B cell (primary cell): ENCODE measurements at regions not wholly inside any gene's neighbourhood (a gene's known extent, or its start where the extent isn't known, plus 50 kb on each side); places are given as distances from the start of the nearest gene placed in this dataset.

Experiments used
- ATAC-seq: fragments of 200-7000 bp; cut with Tn5 transposase; one replicate; pipeline ENCODE4 v1.10.0; 2021; ENCODE audit warnings: low read depth, mild to moderate bottlenecking, moderate number of reproducible peaks, moderate library complexity
- CTCF ChIA-PET: fragments of 350-600 bp; sonication (Branson Sonifier 250); formaldehyde crosslinking; loops from one replicate; lab custom pipeline; 2021; ENCODE audit warnings: antibody characterized with exemption, inconsistent platforms; lab: Charles Lee
- POLR2A ChIA-PET: fragments of 350-600 bp; sonication (Branson Sonifier 250); formaldehyde crosslinking; loops from one replicate; lab custom pipeline; 2021; ENCODE audit warnings: antibody characterized with exemption; lab: Charles Lee
- DNase-seq: peaks from one replicate; pipeline ENCODE4 v3.0.0; 2013
- H2AFZ ChIP-seq: 2 replicates; pipeline ENCODE4 v1.6.1; 2012; ENCODE audit warnings: mild to moderate bottlenecking, low read depth, low read length; ENCODE audit not compliant: insufficient read depth, poor library complexity, severe bottlenecking
- H3K27ac ChIP-seq, 2 donors: 1 replicate in 1 of 2; 2 replicates in 1 of 2; pipeline ENCODE4 v1.5.1; 2012 to 2013; ENCODE audit warnings: low read length in 2 of 2, mild to moderate bottlenecking in 2 of 2, moderate library complexity in 1 of 2
- H3K27me3 ChIP-seq, 4 experiments: fragments of 200-600 bp in 1 of 4; sonication (generic) in 1 of 4; replicated peaks in 1 of 4; 1 replicate in 2 of 4; 2 replicates in 2 of 4; pipeline versions ENCODE4 v1.6.1 to v1.7.0; 2013 to 2016; ENCODE audit warnings: low read length in 3 of 4, mild to moderate bottlenecking in 2 of 4, mixed read lengths in 1 of 4, moderate library complexity in 1 of 4; ENCODE audit not compliant: insufficient read depth in 4 of 4, control insufficient read depth in 3 of 4; ENCODE audit errors: control extremely low read depth in 1 of 4
- H3K36me3 ChIP-seq, 2 experiments: replicated peaks in 1 of 2; 1 replicate in 1 of 2; 2 replicates in 1 of 2; pipeline versions ENCODE4 v1.6.1 to v1.7.1; 2013; ENCODE audit warnings: low read length in 1 of 2; ENCODE audit not compliant: insufficient read depth in 2 of 2, control insufficient read depth in 1 of 2; ENCODE audit errors: control extremely low read depth in 1 of 2, extremely low read depth in 1 of 2
- H3K4me1 ChIP-seq, 2 donors: fragments of 200-600 bp in 1 of 2; sonication (generic) in 1 of 2; 1 replicate in 1 of 2; 2 replicates in 1 of 2; pipeline versions ENCODE4 v1.5.1 to v1.6.1; 2013 to 2017; ENCODE audit warnings: low read length in 2 of 2; ENCODE audit not compliant: control insufficient read depth in 2 of 2, insufficient read depth in 2 of 2
- H3K4me2 ChIP-seq: replicated peaks from 2 replicates; pipeline ENCODE3; 2012; ENCODE audit warnings: mild to moderate bottlenecking, low read depth, low read length; ENCODE audit not compliant: poor library complexity, severe bottlenecking
- H3K4me3 ChIP-seq, 5 experiments: fragments of 200-600 bp in 1 of 5; sonication (generic) in 1 of 5; 1 replicate in 3 of 5; 2 replicates in 2 of 5; pipeline versions ENCODE4 v1.5.1 to v1.7.0; 2011 to 2016; ENCODE audit warnings: low read length in 4 of 5, mild to moderate bottlenecking in 4 of 5, low read depth in 2 of 5, control low read depth in 1 of 5, moderate library complexity in 1 of 5; ENCODE audit not compliant: insufficient read depth in 1 of 5; ENCODE audit errors: control extremely low read depth in 1 of 5, extremely low read depth in 1 of 5
- H3K79me2 ChIP-seq: fragments of 200-600 bp; sonication (generic); one replicate; pipeline ENCODE4 v1.6.0; 2016; ENCODE audit warnings: low read length; ENCODE audit not compliant: control insufficient read depth, insufficient read depth
- H3K9ac ChIP-seq: fragments of 200-600 bp; sonication (generic); 2 replicates; pipeline ENCODE4 v1.6.1; 2017; ENCODE audit warnings: mild to moderate bottlenecking, low read length, moderate library complexity
- H3K9me3 ChIP-seq, 3 donors: one replicate each; pipeline versions ENCODE4 v1.6.1 to v1.7.1; 2013; ENCODE audit warnings: low read length in 2 of 3; ENCODE audit not compliant: control insufficient read depth in 2 of 3, insufficient read depth in 1 of 3; ENCODE audit errors: control extremely low read depth in 1 of 3
- H4K20me1 ChIP-seq: 2 replicates; pipeline ENCODE4 v1.6.0; 2012; ENCODE audit warnings: mild to moderate bottlenecking, low read length; ENCODE audit not compliant: insufficient read depth, control insufficient read depth, poor library complexity, severe bottlenecking
- H3K27ac Mint-ChIP-seq: one replicate; pipeline ENCODE4 v1.8.0; 2021; ENCODE audit warnings: mixed read lengths
- H3K27me3 Mint-ChIP-seq: one replicate; pipeline ENCODE4 v1.8.0; 2021; ENCODE audit warnings: mixed read lengths
- H3K4me1 Mint-ChIP-seq: one replicate; pipeline ENCODE4 v1.8.0; 2021; ENCODE audit warnings: mixed read lengths
- H3K4me3 Mint-ChIP-seq: one replicate; pipeline ENCODE4 v1.8.0; 2021; ENCODE audit warnings: mixed read lengths
- H3K9me3 Mint-ChIP-seq: one replicate; pipeline ENCODE4 v1.8.0; 2022; ENCODE audit warnings: mixed read lengths; ENCODE audit not compliant: insufficient read depth
- EZH2 ChIP-seq: IDR thresholded peaks from 2 replicates; pipeline ENCODE4 v1.6.1; 2012; ENCODE audit warnings: borderline replicate concordance, low read depth, mild to moderate bottlenecking, moderate library complexity, low read length; ENCODE audit not compliant: insufficient read depth, poor library complexity, severe bottlenecking
- whole genome bisulfite sequencing: methylation state at CpG from one replicate; pipeline ENCODE4 v1.1.5; 2013; ENCODE audit warnings: missing lambda C conversion rate; ENCODE audit not compliant: insufficient coverage; 5-methylcytosine and 5-hydroxymethylcytosine counted together
- intact Hi-C: fragments of 100-400 bp; cut with micrococcal nuclease; formaldehyde crosslinking; loops from one replicate; pipeline ENCODE4 v1.10.0; 2022
- TF ChIP-seq, protein P1 (sequence below): fragments of 200-600 bp; IDR thresholded peaks from one replicate; pipeline ENCODE4 v1.8.0; 2022; ENCODE audit warnings: antibody characterized with exemption, mild to moderate bottlenecking

- Histone ChIP-seq H3K4me2 (no peak overlapping the region), H3K4me3 (no peak overlapping the region), H3K9ac (no peak overlapping the region), H3K27ac (no peak overlapping the region), H3K27me3 (no peaks in the 10 kb centered on the region), H4K20me1 (no peaks in the 10 kb centered on the region), H3K9me3 (peaks cover 0 to 8% (median 0%) of the 10 kb centered on the region in 3 donors), H3K4me1 (no peaks in the 10 kb centered on the region), H3K36me3 (no peaks in the 10 kb centered on the region), H2AFZ (no peak overlapping the region), H3K79me2 (no peaks in the 10 kb centered on the region)
- WGBS = 70% methylated on average over 2 of the region's 4 CpGs
- ATAC-seq (no peak), DNase-seq (no peak)
- Mint-ChIP-seq H3K27ac (no peak overlapping the region), H3K4me1 (no peaks in the 10 kb centered on the region), H3K27me3 (peaks cover 4% of the 10 kb centered on the region), H3K9me3 (no peaks in the 10 kb centered on the region), H3K4me3 (no peak overlapping the region)
- CTCF ChIA-PET = no interaction called here
- TF ChIP-seq, protein P1, sequence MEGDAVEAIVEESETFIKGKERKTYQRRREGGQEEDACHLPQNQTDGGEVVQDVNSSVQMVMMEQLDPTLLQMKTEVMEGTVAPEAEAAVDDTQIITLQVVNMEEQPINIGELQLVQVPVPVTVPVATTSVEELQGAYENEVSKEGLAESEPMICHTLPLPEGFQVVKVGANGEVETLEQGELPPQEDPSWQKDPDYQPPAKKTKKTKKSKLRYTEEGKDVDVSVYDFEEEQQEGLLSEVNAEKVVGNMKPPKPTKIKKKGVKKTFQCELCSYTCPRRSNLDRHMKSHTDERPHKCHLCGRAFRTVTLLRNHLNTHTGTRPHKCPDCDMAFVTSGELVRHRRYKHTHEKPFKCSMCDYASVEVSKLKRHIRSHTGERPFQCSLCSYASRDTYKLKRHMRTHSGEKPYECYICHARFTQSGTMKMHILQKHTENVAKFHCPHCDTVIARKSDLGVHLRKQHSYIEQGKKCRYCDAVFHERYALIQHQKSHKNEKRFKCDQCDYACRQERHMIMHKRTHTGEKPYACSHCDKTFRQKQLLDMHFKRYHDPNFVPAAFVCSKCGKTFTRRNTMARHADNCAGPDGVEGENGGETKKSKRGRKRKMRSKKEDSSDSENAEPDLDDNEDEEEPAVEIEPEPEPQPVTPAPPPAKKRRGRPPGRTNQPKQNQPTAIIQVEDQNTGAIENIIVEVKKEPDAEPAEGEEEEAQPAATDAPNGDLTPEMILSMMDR = no peak
- no peak for TF ChIP-seq EZH2
- POLR2A ChIA-PET = no interaction called here
- intact Hi-C loops = no loop called here
Observed at GRCh38 chr1:168833801-168834224, 104.8 kb upstream of the DPT start.

DNA sequence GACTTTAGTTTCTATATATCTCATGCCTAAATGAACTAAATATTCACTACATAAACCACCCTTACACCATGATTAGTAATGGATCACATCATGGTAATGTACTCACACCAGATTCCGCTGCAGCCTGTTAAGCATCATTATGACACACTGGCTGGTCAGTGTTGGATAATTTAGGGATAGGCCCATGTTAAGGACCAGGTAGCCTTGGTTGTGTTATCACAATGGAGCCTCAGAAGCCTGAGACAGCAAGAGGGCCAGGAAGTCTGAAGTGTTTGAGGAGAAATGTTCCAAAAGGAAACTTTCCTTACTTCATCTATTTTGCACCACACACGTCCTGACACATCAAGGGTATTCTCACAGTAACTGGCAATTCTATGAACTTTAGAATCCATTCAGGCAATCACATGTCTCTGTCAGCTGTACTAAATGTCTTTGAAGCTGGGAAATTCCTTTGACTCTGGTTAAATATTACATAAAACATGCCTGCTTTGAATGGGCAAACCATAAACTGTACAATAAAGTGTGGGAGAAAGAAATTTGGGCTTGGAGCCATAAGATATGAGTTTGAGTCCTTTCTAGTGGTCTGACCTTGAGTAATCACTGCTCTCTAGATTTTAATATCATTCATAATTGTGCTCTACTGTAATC lies 105.3 kb upstream of the DPT start:
- 100% methylated on average over 1 of the region's 2 CpGs for WGBS
- CTCF ChIA-PET = no interaction called here
- H3K27ac Mint-ChIP-seq = no peak overlapping the region

More for the DNA sequence above, 105.3 kb upstream of the DPT start:
- Histone ChIP-seq H3K4me2 (no peak overlapping the region), H3K27me3 (no peaks in the 10 kb centered on the region), H3K9ac (no peak overlapping the region), H3K9me3 (peaks cover 0 to 8% (median 0%) of the 10 kb centered on the region in 3 donors), H2AFZ (no peak overlapping the region), H3K4me3 (no peak overlapping the region), H3K4me1 (no peaks in the 10 kb centered on the region), H3K27ac (no peak overlapping the region), H4K20me1 (no peaks in the 10 kb centered on the region), H3K36me3 (no peaks in the 10 kb centered on the region), H3K79me2 (no peaks in the 10 kb centered on the region)
- no peak overlapping the region for H3K4me3 Mint-ChIP-seq
- POLR2A ChIA-PET = no interaction called here
- TF ChIP-seq EZH2 = no peak
- TF ChIP-seq, protein P1 = no peak
- no peaks in the 10 kb centered on the region for H3K9me3 Mint-ChIP-seq
- intact Hi-C loops = no loop called here
- ATAC-seq (no peak), DNase-seq (no peak)
- H3K4me1 Mint-ChIP-seq = no peaks in the 10 kb centered on the region
- peaks cover 4% of the 10 kb centered on the region for H3K27me3 Mint-ChIP-seq
